ENCODE measurements at regions not wholly inside any gene's neighbourhood (a gene's known extent, or its start where the extent isn't known, plus 50 kb on each side); places are given as distances from the start of the nearest gene placed in this dataset.

- TF ChIP-seq CTCF (IDR thresholded peaks at IDR 0.05) (no peak), ATF2 (CRISPR knock-in tag; IDR thresholded peaks at IDR 0.05; ENCODE audit: borderline replicate concordance, low read depth) (no peak), USF1 (CRISPR knock-in tag; IDR thresholded peaks at IDR 0.05) (no peak), E2F4 (CRISPR knock-in tag; IDR thresholded peaks at IDR 0.05; ENCODE audit: borderline replicate concordance, low read depth) (no peak)
Observed at GRCh38 chr12:125525879-125526278, 460.6 kb downstream of the AACS start.
